ENCODE measurements at regions not wholly inside any gene's neighbourhood (a gene's known extent, or its start where the extent isn't known, plus 50 kb on each side); places are given as distances from the start of the nearest gene placed in this dataset.

- DNase-seq: no peak
Observed at GRCh38 chr10:44051584-44052385, 333.1 kb downstream of the CXCL12 start.

GRCh38 chr10:44051091-44051490 is 333.8 kb downstream of the CXCL12 start:
- no peak for DNase-seq

DNA sequence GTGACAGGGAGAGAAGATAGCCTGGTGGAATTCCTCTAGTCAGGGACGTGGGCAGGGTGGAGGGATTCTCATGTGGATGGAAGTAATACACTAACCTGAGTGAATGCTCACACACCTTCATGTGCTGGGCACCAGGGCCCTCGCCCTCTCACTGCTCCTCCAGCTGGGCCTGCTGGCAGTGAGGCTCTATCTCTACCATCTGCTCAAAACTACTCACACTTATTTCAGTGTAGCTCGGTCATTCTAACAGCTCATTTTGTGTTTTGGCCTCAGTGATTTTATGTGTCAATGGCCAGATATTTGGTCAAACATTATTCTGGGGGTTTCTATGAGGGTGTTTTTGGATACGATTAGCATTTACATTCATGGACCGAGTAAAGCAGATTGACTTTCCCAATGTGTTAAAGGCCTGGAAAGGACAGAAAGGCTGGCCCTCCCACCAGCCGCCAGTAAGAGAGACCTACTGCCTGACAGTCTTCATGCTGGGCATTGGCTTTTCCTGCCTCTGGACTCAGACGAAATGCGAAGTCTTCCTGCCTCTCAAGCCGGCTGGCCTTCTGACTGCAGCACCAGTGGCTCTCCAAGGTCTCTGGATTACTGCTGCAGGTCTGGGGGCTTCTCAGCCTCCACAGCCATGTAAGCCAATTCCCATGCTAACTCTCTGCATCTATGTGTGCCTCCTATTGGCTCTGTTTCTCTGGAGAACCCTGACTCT is 335.4 kb downstream of the CXCL12 start:
- DNase-seq: no peak

DNA sequence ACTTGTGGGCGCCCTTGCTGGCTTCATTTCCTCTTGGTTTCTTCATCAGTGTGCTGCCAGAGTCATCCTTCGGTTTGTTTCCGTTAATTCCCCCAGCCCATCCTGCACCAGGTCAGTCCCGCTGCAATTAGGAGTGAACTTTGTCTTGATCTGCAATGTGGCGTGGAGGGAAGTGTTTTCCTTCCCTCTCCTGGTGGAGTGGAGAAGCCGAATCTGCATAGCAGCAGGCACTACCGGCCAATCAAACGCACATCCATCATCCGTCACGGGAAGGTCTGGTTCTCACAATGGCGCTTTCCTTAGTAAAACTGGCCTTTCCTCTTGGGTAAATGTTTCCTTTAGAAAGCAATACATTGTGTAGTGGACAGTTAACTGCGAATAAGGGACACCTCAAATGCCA is 337.5 kb downstream of the CXCL12 start:
- no peak for DNase-seq

GRCh38 chr10:44046605-44047004 is 338.3 kb downstream of the CXCL12 start:
- no peak for DNase-seq

GRCh38 chr10:44045020-44045419 is 339.9 kb downstream of the CXCL12 start:
- DNase-seq: no peak

GRCh38 chr10:44044549-44044948 is 340.3 kb downstream of the CXCL12 start:
- no peak for DNase-seq

GRCh38 chr10:44043646-44044375 is 341.1 kb downstream of the CXCL12 start:
- no peak for DNase-seq

- no peak for DNase-seq
Observed at GRCh38 chr10:44042926-44043602, 341.8 kb downstream of the CXCL12 start.

- no peak for DNase-seq
Observed at GRCh38 chr10:44042075-44042770, 342.7 kb downstream of the CXCL12 start.

- no peak for DNase-seq
Observed at GRCh38 chr10:44039599-44039998, 345.3 kb downstream of the CXCL12 start.

GRCh38 chr10:44036425-44036824 is 348.5 kb downstream of the CXCL12 start:
- DNase-seq: no peak

DNA sequence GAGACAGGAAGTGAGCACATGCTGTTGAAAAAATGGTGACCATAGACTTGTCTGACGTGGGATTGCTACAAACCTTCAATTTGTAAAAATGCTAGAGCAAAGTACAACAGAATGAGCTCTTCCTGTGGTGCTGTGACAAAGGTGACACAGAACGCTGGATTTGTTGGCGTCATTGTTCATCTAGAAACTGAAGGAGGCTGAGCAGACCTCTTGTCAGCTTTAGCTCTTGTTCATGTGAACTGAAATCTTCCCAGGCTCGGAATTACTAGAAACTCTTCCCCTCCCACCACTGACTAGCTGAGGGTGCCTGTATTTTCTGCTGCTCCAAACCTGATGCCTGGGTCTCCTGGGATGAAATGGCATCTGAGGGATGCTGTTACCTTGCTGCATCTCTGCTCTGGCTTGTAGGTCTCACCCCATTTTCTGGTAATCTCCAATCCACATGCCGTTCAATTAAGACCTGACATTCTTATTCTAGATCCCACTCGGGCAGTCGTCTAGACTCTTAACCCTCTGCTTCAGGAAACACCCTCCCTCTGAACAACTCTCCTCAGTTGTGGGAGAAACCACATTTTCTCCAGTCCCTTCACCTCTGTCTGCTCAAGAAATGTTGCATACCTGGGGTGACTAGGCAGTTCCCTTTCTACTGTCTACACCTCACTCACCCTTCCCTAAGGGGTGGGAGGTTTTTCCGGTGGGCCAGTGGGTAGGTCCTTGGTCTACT is 349.3 kb downstream of the CXCL12 start:
- DNase-seq: no peak

GRCh38 chr10:44034946-44035345 is 350.0 kb downstream of the CXCL12 start:
- DNase-seq: no peak

GRCh38 chr10:44033008-44033407 is 351.9 kb downstream of the CXCL12 start:
- no peak for DNase-seq

- no peak for DNase-seq
Observed at GRCh38 chr10:44032216-44032615, 352.7 kb downstream of the CXCL12 start.

DNA sequence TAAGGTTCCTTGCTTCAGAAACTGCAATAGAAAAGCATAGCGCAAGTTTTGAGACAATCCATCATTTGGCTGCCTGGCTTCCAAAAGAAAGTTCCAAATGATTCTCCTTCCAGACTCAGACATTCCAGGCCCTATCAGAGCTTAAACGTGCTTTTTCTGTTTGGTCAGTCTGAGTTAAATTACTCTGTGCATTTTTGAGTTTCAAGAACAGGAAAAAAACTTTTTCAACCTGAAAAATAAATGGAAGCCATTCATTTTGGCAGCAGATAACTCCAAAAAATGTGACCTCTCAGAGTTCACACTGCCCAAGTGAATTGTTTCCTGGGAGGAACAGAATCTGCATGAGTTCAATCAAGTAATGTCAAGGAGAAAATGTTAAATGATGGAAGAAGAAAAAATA is 354.2 kb downstream of the CXCL12 start:
- no peak for DNase-seq

DNA sequence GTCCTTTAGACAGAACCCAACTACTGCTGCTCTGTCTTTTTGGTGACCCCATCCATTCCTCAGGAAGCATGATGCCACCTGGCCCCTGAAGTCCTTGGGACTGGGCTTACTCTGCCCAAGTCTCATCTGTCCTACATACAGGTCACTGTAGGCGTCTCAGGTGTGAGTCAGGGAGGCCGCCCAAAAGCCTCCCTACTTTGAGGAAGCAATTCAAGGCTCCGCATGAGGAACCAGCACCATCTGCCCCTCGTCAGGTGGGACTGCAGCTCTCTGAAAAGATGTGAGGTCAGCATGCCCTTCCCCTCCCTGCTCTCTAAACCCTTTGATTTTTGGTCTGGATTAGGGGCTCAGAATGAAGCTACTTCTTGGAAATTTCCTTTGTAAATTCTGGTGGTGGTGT is 354.8 kb downstream of the CXCL12 start:
- DNase-seq: peak; percentile 7 to 38

DNA sequence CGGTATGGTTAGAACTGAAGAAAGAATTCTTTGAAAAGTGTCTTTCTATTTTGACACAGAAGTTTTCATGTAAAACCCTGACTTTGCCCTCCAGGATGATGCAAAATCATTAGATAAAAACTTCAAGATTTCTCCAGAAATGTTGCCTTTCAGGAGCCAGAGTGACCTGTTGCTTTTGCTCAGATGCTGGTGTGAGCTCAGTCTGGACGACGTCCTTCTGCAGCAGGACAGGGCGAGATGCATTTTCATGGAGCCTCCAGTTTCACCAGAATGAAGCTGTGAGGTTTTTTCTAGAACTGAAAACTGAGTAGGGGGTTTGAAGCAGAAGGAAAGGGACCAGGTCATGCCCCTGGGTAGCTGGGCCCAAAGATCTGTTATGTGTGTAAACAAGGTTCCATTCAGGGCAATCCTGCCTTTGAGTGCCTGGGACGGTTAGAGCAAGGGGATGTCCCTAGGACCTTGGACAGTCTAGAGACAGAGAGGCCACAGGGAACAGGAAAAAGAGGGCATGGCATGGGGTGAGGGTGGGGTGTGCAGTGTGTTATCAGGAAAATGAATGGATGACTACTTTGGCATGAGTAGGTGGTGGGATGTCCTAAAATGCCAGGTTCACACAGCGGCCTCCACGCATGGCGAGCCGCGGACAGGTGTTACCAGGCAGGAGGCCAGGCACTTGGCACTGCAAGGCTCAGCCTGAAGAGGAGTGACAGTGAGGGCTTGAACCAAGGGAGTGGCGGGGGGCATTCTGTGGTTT is 356.3 kb downstream of the CXCL12 start:
- no peak for DNase-seq

DNA sequence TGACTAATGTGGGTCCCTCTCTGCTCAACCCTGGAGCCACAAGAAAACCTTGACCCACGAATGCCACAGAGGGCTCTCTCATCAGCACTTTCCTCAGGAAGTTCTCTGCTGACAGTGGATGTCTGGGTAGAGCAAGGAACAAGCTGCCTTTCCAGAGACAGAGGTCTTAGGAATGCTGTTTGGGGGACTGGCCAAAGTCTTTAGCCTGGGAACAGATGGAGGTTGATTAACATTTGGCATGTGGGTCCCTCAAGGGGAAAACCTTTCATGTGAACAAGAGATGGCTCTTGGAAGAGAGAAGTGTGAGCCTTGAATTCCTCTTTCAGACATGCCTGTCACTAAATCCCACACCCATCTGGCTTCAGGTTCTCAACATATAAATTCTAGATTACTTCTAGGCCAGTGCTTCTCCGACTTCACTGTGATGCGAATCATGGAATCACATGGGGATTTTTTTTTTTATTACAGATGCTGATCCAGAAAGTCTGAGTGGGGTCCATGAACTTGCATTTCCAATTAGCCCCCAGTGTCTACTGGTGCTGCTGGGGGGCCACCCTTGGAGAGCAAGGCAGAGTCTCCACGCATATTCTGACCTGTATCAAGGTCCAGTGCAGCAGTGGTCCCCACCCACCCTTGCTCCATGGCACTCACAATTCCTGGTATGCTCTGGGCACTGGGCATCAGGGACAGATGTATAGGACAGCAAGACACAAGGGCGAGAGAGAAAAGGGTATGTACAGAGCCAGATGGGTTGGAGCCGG is 360.4 kb downstream of the CXCL12 start:
- DNase-seq: no peak

All from Kasumi-1 (cell line).